CD4-positive, alpha-beta T cell (primary cell): ENCODE measurements at regions not wholly inside any gene's neighbourhood (a gene's known extent, or its start where the extent isn't known, plus 50 kb on each side); places are given as distances from the start of the nearest gene placed in this dataset.

Experiments
- ATAC-seq: fragments of 200-7000 bp; cut with Tn5 transposase; one replicate; pipeline ENCODE4 v1.10.0; 2022; ENCODE audit warnings: mild to moderate bottlenecking; ENCODE audit not compliant: poor library complexity
- CTCF ChIA-PET: fragments of 350-600 bp; sonication (Branson Sonifier 250); formaldehyde crosslinking; loops from one replicate; lab custom pipeline; 2021; ENCODE audit warnings: antibody characterized with exemption, inconsistent platforms; lab: Charles Lee
- POLR2A ChIA-PET: fragments of 350-600 bp; sonication (Branson Sonifier 250); formaldehyde crosslinking; loops from one replicate; lab custom pipeline; 2021; ENCODE audit warnings: antibody characterized with exemption, inconsistent platforms; lab: Charles Lee
- DNase-seq, 14 experiments: peaks; one replicate each; pipeline ENCODE4 v3.0.0-alpha.2; 2013 to 2020; ENCODE audit warnings: mixed read lengths in 2 of 14
- H3K27ac ChIP-seq, 2 donors: one replicate each; pipeline versions ENCODE4 v1.5.1 to v1.7.0; 2013; ENCODE audit warnings: low read length in 2 of 2, low read depth in 1 of 2, mild to moderate bottlenecking in 1 of 2
- H3K27me3 ChIP-seq, 2 experiments: 1 replicate in 1 of 2; 2 replicates in 1 of 2; pipeline versions ENCODE4 v1.6.1 to v1.7.0; 2013; ENCODE audit warnings: low read length in 2 of 2, control low read depth in 1 of 2, mild to moderate bottlenecking in 1 of 2, moderate library complexity in 1 of 2; ENCODE audit not compliant: insufficient read depth in 2 of 2, control insufficient read depth in 1 of 2
- H3K36me3 ChIP-seq: one replicate; pipeline ENCODE4 v1.6.1; 2013; ENCODE audit warnings: low read length, control low read depth; ENCODE audit not compliant: insufficient read depth
- H3K4me1 ChIP-seq: one replicate; pipeline ENCODE4 v1.6.1; 2013; ENCODE audit warnings: low read length, control low read depth; ENCODE audit not compliant: insufficient read depth
- H3K4me3 ChIP-seq: one replicate; pipeline ENCODE4 v1.5.1; 2013; ENCODE audit warnings: mild to moderate bottlenecking, low read length, moderate library complexity
- H3K9me3 ChIP-seq, 2 experiments: 1 replicate in 1 of 2; 2 replicates in 1 of 2; pipeline versions ENCODE4 v1.6.1 to v1.7.0; 2013; ENCODE audit warnings: low read length in 2 of 2, mild to moderate bottlenecking in 2 of 2, control low read depth in 1 of 2, moderate library complexity in 1 of 2; ENCODE audit not compliant: control insufficient read depth in 1 of 2, insufficient read depth in 1 of 2
- H3K27ac Mint-ChIP-seq: one replicate; pipeline ENCODE4 v1.8.0; 2020; ENCODE audit warnings: mixed read lengths
- H3K27me3 Mint-ChIP-seq: one replicate; pipeline ENCODE4 v1.8.0; 2021; ENCODE audit warnings: mixed read lengths
- H3K36me3 Mint-ChIP-seq: one replicate; pipeline ENCODE4 v1.8.0; 2021; ENCODE audit warnings: low read depth, mixed read lengths
- H3K4me1 Mint-ChIP-seq: one replicate; pipeline ENCODE4 v1.8.0; 2021; ENCODE audit warnings: low read depth, mixed read lengths
- H3K4me3 Mint-ChIP-seq: one replicate; pipeline ENCODE4 v1.8.0; 2020; ENCODE audit warnings: mild to moderate bottlenecking, mixed read lengths
- H3K9me3 Mint-ChIP-seq: one replicate; pipeline ENCODE4 v1.8.0; 2020; ENCODE audit warnings: mixed read lengths
- CTCF ChIP-seq: fragments of 200-600 bp; IDR thresholded peaks from one replicate; pipeline ENCODE4 v1.8.0; 2022; ENCODE audit warnings: antibody characterized with exemption, mild to moderate bottlenecking
- intact Hi-C, 2 experiments: fragments of 100-400 bp; cut with DNase I in 1 of 2; cut with micrococcal nuclease in 1 of 2; formaldehyde crosslinking; loops; one replicate each; pipeline versions ENCODE4 v1.15.1 to v1.9.0; 2023 to 2025; cut with DNase I, micrococcal nuclease

DNA sequence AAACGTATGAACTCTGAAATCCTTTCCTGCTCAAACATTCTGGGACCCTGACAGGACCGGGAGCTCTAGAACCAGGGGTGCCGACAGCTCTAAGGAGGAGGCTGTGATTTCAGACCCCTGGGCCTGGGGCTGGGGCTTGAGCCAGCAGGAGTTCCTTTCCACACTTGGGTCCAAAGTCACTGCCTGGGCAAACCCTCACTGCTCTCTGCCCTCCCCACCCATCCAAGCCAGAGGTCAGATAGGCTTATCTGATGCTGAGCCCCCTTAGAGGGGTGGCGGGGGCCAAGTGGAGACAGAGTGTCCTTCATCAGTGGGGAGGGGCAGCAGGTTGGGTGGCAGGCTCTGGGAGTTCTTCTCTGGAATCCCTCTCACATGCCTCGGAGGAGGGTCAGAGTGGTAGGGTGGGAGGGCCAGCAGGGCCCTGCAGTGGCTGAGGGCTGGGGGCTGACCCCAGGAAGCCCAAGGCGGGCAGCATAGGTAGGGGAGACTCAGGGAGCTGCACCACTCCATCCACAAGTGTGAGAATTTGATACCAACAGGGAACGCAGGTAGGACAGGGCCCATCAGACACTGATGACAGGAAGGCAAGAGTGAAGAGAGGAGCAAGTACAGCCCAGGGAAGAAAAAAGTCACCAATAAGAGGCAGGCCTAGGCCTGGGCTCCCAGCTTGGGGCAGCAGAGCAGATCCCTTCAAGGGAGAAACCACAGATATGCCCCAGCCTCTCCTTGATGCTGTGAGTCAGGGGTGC is 121.0 kb downstream of the MRPL14 start:
- H3K36me3 ChIP-seq = no peaks in the 10 kb centered on the region
- peaks cover 17% of the 10 kb centered on the region for H3K4me1 ChIP-seq
- ChIA-PET CTCF (no interaction called here), POLR2A (no interaction called here)
- no peaks in the 10 kb centered on the region for H3K36me3 Mint-ChIP-seq
- no peak for DNase-seq
- ATAC-seq = no peak
- H3K4me1 Mint-ChIP-seq = peaks cover 9% of the 10 kb centered on the region
- no peak for TF ChIP-seq CTCF
- H3K27me3 ChIP-seq = peaks cover 38 to 42% of the 10 kb centered on the region in 2 experiments
- no peak overlapping the region for H3K27ac ChIP-seq
- no peak overlapping the region for H3K27ac Mint-ChIP-seq
- no peak overlapping the region for H3K4me3 Mint-ChIP-seq
- H3K9me3 ChIP-seq = peaks cover 0 to 1% of the 10 kb centered on the region in 2 experiments
- H3K4me3 ChIP-seq = no peak overlapping the region
- H3K9me3 Mint-ChIP-seq = no peaks in the 10 kb centered on the region
- intact Hi-C loops = no loop called here
- H3K27me3 Mint-ChIP-seq = peaks cover 43% of the 10 kb centered on the region

DNA sequence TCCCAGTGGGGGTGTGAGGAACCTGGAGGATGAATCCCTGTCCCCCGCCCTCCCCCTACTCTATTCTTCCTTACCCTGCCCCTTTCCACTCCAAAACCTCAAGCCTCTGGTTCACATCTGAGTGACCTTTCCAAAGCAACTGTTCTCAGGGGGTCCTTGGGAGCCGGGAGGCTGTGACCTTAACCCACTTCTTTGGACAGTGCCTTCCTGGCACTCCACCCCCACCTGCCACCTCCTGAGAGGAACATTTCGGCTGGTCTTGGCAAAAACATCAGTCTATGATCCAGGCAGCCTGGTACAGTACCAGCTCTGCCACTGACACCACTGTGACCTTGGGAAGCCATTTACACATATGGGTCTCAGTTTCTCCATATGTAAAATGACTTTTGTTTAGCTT is 121.7 kb downstream of the MRPL14 start:
- Histone ChIP-seq H3K4me3 (no peak overlapping the region), H3K9me3 (peaks cover 0 to 6% of the 10 kb centered on the region in 2 experiments), H3K36me3 (no peaks in the 10 kb centered on the region), H3K27me3 (peaks cover 38 to 42% of the 10 kb centered on the region in 2 experiments), H3K27ac (no peak overlapping the region), H3K4me1 (peaks cover 17% of the 10 kb centered on the region)
- intact Hi-C loops = no loop called here
- Mint-ChIP-seq H3K36me3 (no peaks in the 10 kb centered on the region), H3K27me3 (peaks cover 50% of the 10 kb centered on the region), H3K4me1 (peaks cover 11% of the 10 kb centered on the region), H3K27ac (no peak overlapping the region), H3K4me3 (peak overlapping the region; percentile 6), H3K9me3 (no peaks in the 10 kb centered on the region)
- CTCF ChIA-PET = no interaction called here
- no peak for DNase-seq
- no peak for TF ChIP-seq CTCF
- POLR2A ChIA-PET = no interaction called here
- ATAC-seq = no peak

DNA sequence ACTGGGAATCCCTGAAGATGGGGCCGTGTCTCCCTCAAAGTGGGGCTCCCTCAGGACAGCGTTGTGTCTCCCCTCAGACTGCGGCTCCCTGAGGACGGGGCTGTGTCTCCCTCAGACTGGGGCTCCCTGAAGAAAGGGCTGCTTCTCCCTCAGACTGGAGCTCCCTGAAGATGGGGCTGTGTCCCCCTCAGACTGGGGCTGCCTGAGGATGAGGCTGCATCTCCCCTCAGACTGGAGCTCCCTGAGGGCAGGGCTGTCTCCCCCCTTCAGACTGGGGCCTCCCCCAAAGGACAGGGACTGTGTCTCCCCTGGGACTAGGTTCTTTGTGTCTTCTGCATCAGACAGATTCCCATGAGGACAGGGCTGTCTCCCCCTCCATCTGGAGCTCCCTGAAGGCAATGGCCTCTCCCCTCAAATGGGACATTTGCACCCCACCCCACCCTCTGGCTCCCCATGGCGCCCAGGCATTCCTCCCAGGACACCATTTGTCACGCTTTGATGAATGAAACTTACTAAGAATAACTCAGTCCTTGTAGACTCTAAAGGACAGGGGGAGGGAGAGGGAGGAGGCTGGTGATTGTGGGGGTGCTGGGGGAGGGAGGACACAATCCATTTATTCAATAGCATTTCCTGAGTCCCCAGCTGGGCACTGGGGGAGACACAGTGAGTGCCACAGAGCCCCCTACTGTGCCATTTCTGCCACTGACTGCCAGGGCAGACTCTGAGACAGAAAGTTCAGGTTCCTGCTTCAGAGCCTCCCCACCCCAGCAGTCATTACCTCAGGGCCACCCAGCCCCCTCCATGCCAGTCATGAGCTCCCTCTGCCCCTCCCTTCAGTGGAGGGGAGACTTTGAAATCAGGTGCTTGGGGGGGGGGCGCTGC is 122.4 kb downstream of the MRPL14 start:
- H3K36me3 ChIP-seq = no peaks in the 10 kb centered on the region
- peaks cover 0 to 6% of the 10 kb centered on the region in 2 experiments for H3K9me3 ChIP-seq
- no peaks in the 10 kb centered on the region for H3K9me3 Mint-ChIP-seq
- H3K27me3 Mint-ChIP-seq = peaks cover 54% of the 10 kb centered on the region
- H3K36me3 Mint-ChIP-seq = no peaks in the 10 kb centered on the region
- H3K4me1 Mint-ChIP-seq = peaks cover 13% of the 10 kb centered on the region
- ChIA-PET POLR2A (no interaction called here), CTCF (no interaction called here)
- H3K4me3 ChIP-seq = no peak overlapping the region
- no peak overlapping the region for H3K4me3 Mint-ChIP-seq
- TF ChIP-seq CTCF = no peak
- H3K4me1 ChIP-seq = peaks cover 17% of the 10 kb centered on the region
- H3K27me3 ChIP-seq = peaks cover 43 to 45% of the 10 kb centered on the region in 2 experiments
- intact Hi-C loops = loop anchor here in 1 of 2 experiments (5.0 kb wide), 2 partner anchors 67 to 233 kb away; partner anchors contain the start of gene VEGFA
- ATAC-seq (no peak), DNase-seq (peak in 1 of 14 experiments; percentile 29)
- H3K27ac Mint-ChIP-seq = no peak overlapping the region
- no peak overlapping the region for H3K27ac ChIP-seq
